ENCODE measurements at regions not wholly inside any gene's neighbourhood (a gene's known extent, or its start where the extent isn't known, plus 50 kb on each side); places are given as distances from the start of the nearest gene placed in this dataset.
"Not testable (repeated sequence)": the region's sequence is repeated elsewhere in the genome, so short reads cannot be mapped to it uniquely, and the experiment has no call there.

GRCh38 chr11:24386546-24387397 lies 110.1 kb upstream of the LUZP2 start:
- DNase-seq (ENCODE audit: low read depth) = peak; percentile 31

- no peak for DNase-seq (ENCODE audit: low read depth)
These were observed 107.3 kb upstream of the LUZP2 start for GRCh38 chr11:24389575-24389974.

GRCh38 chr11:24390016-24390415 lies 106.8 kb upstream of the LUZP2 start:
- DNase-seq (ENCODE audit: low read depth) = no peak

GRCh38 chr11:24390762-24391161 lies 106.1 kb upstream of the LUZP2 start:
- DNase-seq (ENCODE audit: low read depth) = no peak

- peak; percentile 30 for DNase-seq (ENCODE audit: low read depth)
These were observed 105.7 kb upstream of the LUZP2 start for GRCh38 chr11:24391167-24391566.

GRCh38 chr11:24400059-24400665 lies 96.7 kb upstream of the LUZP2 start:
- DNase-seq (ENCODE audit: low read depth) = no peak

- no peak for DNase-seq (ENCODE audit: low read depth)
These were observed 90.5 kb upstream of the LUZP2 start for GRCh38 chr11:24406389-24406788.

- DNase-seq (ENCODE audit: low read depth) = no peak
These were observed 89.9 kb upstream of the LUZP2 start for GRCh38 chr11:24406980-24407379.

- DNase-seq (ENCODE audit: low read depth) = no peak
These were observed 89.1 kb upstream of the LUZP2 start for GRCh38 chr11:24407733-24408132.

- DNase-seq (ENCODE audit: low read depth) = no peak
These were observed 88.7 kb upstream of the LUZP2 start for GRCh38 chr11:24408202-24408601.

- no peak for DNase-seq (ENCODE audit: low read depth)
These were observed 85.1 kb upstream of the LUZP2 start for GRCh38 chr11:24411791-24412190.

GRCh38 chr11:24412722-24413121 lies 84.1 kb upstream of the LUZP2 start:
- no peak for DNase-seq (ENCODE audit: low read depth)

GRCh38 chr11:24413391-24413790 lies 83.5 kb upstream of the LUZP2 start:
- no peak for DNase-seq (ENCODE audit: low read depth)

- DNase-seq (ENCODE audit: low read depth) = not testable (repeated sequence)
These were observed 80.8 kb upstream of the LUZP2 start for GRCh38 chr11:24415955-24416636.

GRCh38 chr11:24421766-24422165 lies 75.1 kb upstream of the LUZP2 start:
- no peak for DNase-seq (ENCODE audit: low read depth)

GRCh38 chr11:24422376-24422775 lies 74.5 kb upstream of the LUZP2 start:
- DNase-seq (ENCODE audit: low read depth) = peak; percentile 36

GRCh38 chr11:24437123-24437522 lies 59.7 kb upstream of the LUZP2 start:
- DNase-seq (ENCODE audit: low read depth) = no peak
